Endodermal cell (in vitro differentiated cells): ENCODE measurements at regions not wholly inside any gene's neighbourhood (a gene's known extent, or its start where the extent isn't known, plus 50 kb on each side); places are given as distances from the start of the nearest gene placed in this dataset.

ENCODE experiments used
- DNase-seq: peaks from one replicate; pipeline ENCODE4 v3.0.0-alpha.2; 2017
- H3K27ac ChIP-seq: 2 replicates; pipeline ENCODE4 v1.5.1; 2013; ENCODE audit warnings: mild to moderate bottlenecking, low read depth, low read length, moderate library complexity
- H3K27me3 ChIP-seq: 2 replicates; pipeline ENCODE4 v1.6.1; 2013; ENCODE audit warnings: mild to moderate bottlenecking, low read length, moderate library complexity; ENCODE audit not compliant: insufficient read depth, control insufficient read depth, poor library complexity, severe bottlenecking
- H3K36me3 ChIP-seq: 2 replicates; pipeline ENCODE4 v1.7.0; 2013; ENCODE audit warnings: mild to moderate bottlenecking, low read length, moderate library complexity; ENCODE audit not compliant: control insufficient read depth, insufficient read depth
- H3K4me1 ChIP-seq: one replicate; pipeline ENCODE4 v1.7.0; 2013; ENCODE audit warnings: low read length; ENCODE audit not compliant: control insufficient read depth, insufficient read depth
- H3K4me3 ChIP-seq: 2 replicates; pipeline ENCODE4 v1.5.1; 2013; ENCODE audit warnings: mild to moderate bottlenecking, low read length, moderate library complexity
- H3K9ac ChIP-seq: 2 replicates; pipeline ENCODE4 v1.6.1; 2013; ENCODE audit warnings: mild to moderate bottlenecking, low read length, moderate library complexity; ENCODE audit not compliant: poor library complexity, severe bottlenecking; ENCODE audit errors: extremely low read depth
- H3K9me3 ChIP-seq: 2 replicates; pipeline ENCODE4 v1.6.1; 2013; ENCODE audit warnings: mild to moderate bottlenecking, low read length, moderate library complexity; ENCODE audit not compliant: control insufficient read depth
- H3K27ac Mint-ChIP-seq: 2 replicates; pipeline ENCODE4 v1.8.0; 2020; ENCODE audit warnings: mixed read lengths
- H3K27me3 Mint-ChIP-seq: 2 replicates; pipeline ENCODE4 v1.8.0; 2021; ENCODE audit warnings: mild to moderate bottlenecking, mixed read lengths; ENCODE audit not compliant: insufficient read depth
- H3K36me3 Mint-ChIP-seq: 2 replicates; pipeline ENCODE4 v1.8.0; 2020; ENCODE audit warnings: low read depth, mixed read lengths
- H3K4me1 Mint-ChIP-seq: 2 replicates; pipeline ENCODE4 v1.8.0; 2020; ENCODE audit warnings: mixed read lengths
- H3K4me3 Mint-ChIP-seq: 2 replicates; pipeline ENCODE4 v1.8.0; 2020; ENCODE audit warnings: mild to moderate bottlenecking, moderate library complexity, mixed read lengths
- H3K9me3 Mint-ChIP-seq: 2 replicates; pipeline ENCODE4 v1.8.0; 2020; ENCODE audit warnings: mild to moderate bottlenecking, mixed read lengths
- WGBS, 2 experiments: methylation state at CpG; one replicate each; pipeline versions ENCODE4 v1.1.5 to v1.1.7; 2013; ENCODE audit warnings: missing lambda C conversion rate in 2 of 2, mixed read lengths in 1 of 2; ENCODE audit not compliant: insufficient coverage in 1 of 2, insufficient read length in 1 of 2; 5-methylcytosine and 5-hydroxymethylcytosine counted together
- TF ChIP-seq, protein P1 (sequence below): fragments of 200-600 bp; sonication (generic); conservative IDR thresholded peaks from 2 replicates; pipeline ENCODE4 v1.5.0; 2021; ENCODE audit warnings: antibody characterized with exemption, mild to moderate bottlenecking

DNA sequence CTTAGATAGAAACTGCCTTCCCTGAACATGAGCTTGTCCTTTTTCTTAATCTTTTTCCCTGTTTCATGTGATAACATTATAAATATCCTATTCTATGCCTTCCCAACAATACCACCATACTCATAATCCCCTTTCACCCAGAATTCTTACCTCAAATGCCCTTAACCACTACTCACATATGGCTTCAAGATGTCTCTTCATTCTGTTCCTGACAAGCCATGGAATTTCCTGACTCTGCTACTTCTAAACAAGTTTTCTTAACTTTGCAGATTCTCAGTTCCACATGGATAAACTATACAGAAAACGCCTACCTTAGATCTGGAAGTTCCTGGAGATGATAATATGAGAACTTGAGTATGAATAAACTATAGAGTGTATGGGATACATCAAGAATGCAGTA lies 1217.8 kb downstream of the CDH8 start:
- no peaks in the 10 kb centered on the region for H3K36me3 ChIP-seq
- no peaks in the 10 kb centered on the region for H3K9me3 ChIP-seq
- Mint-ChIP-seq H3K9me3 (no peaks in the 10 kb centered on the region), H3K27me3 (no peaks in the 10 kb centered on the region), H3K36me3 (no peaks in the 10 kb centered on the region), H3K27ac (no peak overlapping the region), H3K4me3 (no peak overlapping the region), H3K4me1 (no peaks in the 10 kb centered on the region)
- no peak for DNase-seq
- TF ChIP-seq, protein P1, sequence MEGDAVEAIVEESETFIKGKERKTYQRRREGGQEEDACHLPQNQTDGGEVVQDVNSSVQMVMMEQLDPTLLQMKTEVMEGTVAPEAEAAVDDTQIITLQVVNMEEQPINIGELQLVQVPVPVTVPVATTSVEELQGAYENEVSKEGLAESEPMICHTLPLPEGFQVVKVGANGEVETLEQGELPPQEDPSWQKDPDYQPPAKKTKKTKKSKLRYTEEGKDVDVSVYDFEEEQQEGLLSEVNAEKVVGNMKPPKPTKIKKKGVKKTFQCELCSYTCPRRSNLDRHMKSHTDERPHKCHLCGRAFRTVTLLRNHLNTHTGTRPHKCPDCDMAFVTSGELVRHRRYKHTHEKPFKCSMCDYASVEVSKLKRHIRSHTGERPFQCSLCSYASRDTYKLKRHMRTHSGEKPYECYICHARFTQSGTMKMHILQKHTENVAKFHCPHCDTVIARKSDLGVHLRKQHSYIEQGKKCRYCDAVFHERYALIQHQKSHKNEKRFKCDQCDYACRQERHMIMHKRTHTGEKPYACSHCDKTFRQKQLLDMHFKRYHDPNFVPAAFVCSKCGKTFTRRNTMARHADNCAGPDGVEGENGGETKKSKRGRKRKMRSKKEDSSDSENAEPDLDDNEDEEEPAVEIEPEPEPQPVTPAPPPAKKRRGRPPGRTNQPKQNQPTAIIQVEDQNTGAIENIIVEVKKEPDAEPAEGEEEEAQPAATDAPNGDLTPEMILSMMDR, result no peak
- no peak overlapping the region for H3K4me3 ChIP-seq
- H3K4me1 ChIP-seq, result no peaks in the 10 kb centered on the region
- H3K9ac ChIP-seq, result no peak overlapping the region
- H3K27ac ChIP-seq, result no peak overlapping the region
- H3K27me3 ChIP-seq, result no peaks in the 10 kb centered on the region
- 100% methylated on average over 1 of the region's 1 CpG; no CpG with 5 or more reads in 1 of the 2 experiments for WGBS, 2 experiments

DNA sequence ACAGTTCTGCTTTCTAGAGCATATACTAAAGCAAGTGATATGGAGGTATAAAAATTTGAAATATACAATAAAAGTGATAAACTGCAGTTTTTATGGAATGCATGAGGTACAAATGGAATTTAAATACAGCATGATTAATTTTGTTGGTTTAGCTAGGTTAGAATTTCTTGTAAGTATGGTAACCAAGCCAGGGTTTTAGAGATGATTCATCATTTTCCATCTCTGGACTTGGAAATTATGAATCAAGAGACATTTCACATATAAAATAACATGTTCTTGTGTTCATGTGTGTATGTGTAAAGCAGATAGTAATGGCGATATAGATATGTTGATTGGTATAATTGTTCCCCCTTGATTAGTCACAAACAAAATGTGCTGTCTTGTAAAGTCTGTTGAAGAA lies 1219.8 kb downstream of the CDH8 start:
- Histone ChIP-seq H3K4me3 (no peak overlapping the region), H3K27me3 (no peaks in the 10 kb centered on the region), H3K36me3 (no peaks in the 10 kb centered on the region), H3K9me3 (no peaks in the 10 kb centered on the region), H3K27ac (no peak overlapping the region), H3K9ac (no peak overlapping the region), H3K4me1 (no peaks in the 10 kb centered on the region)
- H3K4me1 Mint-ChIP-seq, result no peaks in the 10 kb centered on the region
- no peak overlapping the region for H3K27ac Mint-ChIP-seq
- no peaks in the 10 kb centered on the region for H3K36me3 Mint-ChIP-seq
- no peaks in the 10 kb centered on the region for H3K9me3 Mint-ChIP-seq
- no peak overlapping the region for H3K4me3 Mint-ChIP-seq
- no peak for DNase-seq
- TF ChIP-seq, protein P1, result no peak
- 97 to 100% methylated on average over 1 of the region's 1 CpG for WGBS, 2 experiments
- H3K27me3 Mint-ChIP-seq, result no peaks in the 10 kb centered on the region

DNA sequence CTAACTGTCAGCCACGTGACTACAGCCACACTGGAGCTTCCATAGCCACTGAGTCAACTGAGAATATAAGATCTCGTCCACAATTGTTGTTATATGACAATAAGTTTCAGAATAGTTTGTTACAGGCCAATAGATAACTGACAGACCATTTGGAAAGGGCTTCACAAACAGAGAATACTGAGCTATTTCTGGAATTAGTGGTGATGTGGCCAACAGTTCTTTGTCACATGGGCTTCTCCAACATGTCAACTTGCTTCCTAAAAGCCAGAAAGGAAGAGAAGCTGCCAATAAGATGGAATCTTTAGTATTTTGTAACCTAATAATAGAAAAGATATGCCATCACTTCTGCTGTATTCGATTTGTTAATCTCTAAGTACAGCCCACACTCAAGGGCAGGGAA lies 1220.4 kb downstream of the CDH8 start:
- no peak overlapping the region for H3K4me3 Mint-ChIP-seq
- no peak for DNase-seq
- Histone ChIP-seq H3K9ac (no peak overlapping the region), H3K9me3 (no peaks in the 10 kb centered on the region), H3K27me3 (no peaks in the 10 kb centered on the region), H3K4me3 (no peak overlapping the region), H3K36me3 (no peaks in the 10 kb centered on the region), H3K4me1 (no peaks in the 10 kb centered on the region), H3K27ac (no peak overlapping the region)
- H3K27me3 Mint-ChIP-seq, result no peaks in the 10 kb centered on the region
- H3K9me3 Mint-ChIP-seq, result no peaks in the 10 kb centered on the region
- H3K36me3 Mint-ChIP-seq, result no peaks in the 10 kb centered on the region
- H3K4me1 Mint-ChIP-seq, result no peaks in the 10 kb centered on the region
- H3K27ac Mint-ChIP-seq, result no peak overlapping the region
- TF ChIP-seq, protein P1, result no peak
- 93 to 100% methylated on average over 2 to 3 of the region's 3 CpGs for WGBS, 2 experiments
